Kidney capillary endothelial cell (primary cell): ENCODE measurements at regions not wholly inside any gene's neighbourhood (a gene's known extent, or its start where the extent isn't known, plus 50 kb on each side); places are given as distances from the start of the nearest gene placed in this dataset.
"Not testable (repeated sequence)": the region's sequence is repeated elsewhere in the genome, so short reads cannot be mapped to it uniquely, and the experiment has no call there.

ENCODE experiments used
- DNase-seq: peaks from one replicate; pipeline ENCODE4 v3.0.0-alpha.2; 2018; ENCODE audit warnings: low spot score

DNA sequence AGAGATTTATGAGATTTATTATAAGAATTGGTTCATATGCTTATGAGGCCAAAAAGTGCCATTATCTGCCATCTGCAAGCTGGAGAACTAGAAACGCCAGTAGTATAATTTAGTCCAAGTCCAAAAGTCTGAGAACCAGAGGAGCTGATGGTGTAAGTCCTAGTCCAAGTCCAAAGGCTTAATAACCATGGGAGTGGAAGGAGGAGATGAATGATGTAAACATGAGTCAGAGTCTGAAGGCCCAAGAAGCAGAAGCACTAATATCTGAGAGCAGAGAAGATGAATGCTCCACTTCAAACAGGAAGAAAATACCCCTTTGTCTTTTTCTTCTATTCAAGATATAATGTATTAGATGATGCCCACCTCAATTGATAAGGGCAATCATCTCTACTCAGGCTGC lies 185.7 kb downstream of the CGGBP1 start:
- no peak for DNase-seq

DNA sequence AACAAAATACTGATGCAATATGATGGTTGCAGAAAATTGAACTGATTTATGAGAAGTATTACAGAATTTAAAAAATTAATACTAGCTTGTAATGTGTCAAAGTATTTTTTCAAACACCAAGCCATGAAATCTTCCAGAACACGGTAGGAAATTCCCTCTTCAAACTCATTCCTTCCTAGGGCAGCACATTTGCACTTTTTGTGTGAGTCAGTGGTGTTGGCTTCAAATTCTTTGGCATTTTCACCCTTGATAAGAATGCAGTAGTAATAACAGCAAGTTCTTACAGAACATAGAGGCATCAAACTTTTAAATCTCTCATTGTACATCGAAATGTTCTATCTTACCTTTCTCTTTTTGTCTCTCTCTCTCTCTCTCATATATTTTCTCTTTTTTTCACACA lies 191.8 kb downstream of the CGGBP1 start:
- no peak for DNase-seq

DNA sequence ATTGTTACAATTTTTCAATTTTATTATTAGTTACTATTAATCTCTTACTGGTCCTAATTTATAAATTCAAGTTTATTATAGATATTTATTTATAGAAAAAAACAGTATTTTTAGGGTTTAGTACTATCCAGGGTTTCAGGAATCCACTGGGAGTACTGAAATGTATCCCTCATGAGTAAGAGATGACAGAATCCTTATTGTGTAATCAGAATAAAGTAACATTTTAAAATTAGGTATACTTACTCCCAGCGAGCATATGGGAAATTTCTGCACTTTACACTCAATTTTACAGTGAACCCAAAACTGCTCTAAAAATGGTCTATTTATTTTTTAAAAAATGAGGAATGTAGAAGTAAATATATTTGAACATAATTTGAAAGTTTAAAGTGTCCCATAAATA lies 202.7 kb downstream of the CGGBP1 start:
- no peak for DNase-seq

DNA sequence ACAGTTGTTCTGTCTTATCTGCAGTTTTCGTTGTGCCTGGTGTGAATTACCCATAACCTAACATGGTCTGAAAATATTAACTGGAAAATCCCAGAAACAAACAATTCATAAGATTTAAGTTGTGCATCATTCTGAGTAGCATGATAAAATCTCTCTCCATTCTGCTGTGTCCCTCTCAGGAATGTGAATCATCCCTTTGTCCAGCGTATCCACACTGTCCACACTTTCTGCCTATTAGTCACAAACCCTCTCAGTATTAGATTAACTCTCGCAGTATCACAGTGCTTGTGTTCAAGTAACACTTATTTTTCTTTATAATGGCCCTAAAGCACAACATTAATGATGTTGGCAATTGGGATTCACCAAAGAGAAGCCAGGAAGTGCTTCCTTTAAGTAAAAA lies 203.2 kb downstream of the CGGBP1 start:
- DNase-seq = peak; percentile 30

DNA sequence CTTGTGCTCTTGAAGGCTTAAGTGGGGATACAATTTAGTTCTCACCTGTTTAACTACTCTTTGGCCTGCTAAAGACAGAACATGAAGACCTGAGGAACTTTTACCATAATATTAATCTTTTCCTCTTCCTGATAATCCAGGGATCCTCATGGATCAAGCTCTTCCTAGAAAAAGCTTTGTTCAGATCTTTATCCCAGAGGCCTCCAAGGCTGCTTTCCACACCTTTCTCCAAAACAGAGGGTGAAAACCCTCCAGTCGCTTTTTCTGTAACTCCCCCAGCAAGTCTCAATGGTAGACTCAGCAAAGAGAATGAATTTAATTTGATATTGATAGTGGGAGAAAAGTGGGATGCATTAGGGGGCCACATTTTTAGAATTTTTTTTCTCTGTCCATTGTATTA lies 203.6 kb downstream of the CGGBP1 start:
- DNase-seq = no peak

DNA sequence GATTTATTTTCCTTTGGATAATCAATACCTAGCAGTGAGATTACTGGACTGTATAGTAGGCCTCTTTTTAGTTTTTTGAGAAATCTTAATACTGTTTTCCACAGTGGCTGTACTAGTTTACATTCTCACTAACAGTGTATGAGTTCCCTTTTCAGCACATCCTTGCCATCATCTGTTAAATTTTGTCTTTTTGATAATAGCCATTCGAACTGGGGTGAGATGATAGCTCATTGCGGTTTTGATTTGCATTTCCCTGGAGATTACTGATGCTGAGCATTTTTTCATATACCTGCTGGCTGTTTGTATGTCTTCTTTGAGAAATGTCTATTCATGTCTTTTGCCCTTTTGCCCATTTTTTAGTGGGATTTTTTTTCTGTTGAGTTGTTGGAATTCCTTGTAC lies 210.8 kb downstream of the CGGBP1 start:
- no peak for DNase-seq

DNA sequence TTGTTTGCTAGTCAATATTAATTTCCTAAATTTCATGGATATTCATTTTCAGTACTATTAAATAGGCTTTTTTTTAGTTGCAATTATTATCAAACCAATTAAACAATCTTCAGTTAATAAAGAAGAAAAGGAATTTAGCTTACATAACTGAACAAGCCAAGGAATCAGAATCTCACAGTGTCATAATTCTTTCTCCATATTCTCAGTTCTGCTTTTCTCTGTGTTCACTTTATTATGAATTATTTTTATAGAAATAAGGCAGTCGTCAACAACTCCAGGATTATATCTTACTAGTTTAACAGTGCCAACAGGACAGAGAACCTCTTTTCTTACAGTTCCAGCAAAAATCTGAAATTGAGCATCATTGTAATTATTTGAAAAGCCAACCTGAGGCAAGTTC lies 221.7 kb downstream of the CGGBP1 start:
- DNase-seq = no peak

DNA sequence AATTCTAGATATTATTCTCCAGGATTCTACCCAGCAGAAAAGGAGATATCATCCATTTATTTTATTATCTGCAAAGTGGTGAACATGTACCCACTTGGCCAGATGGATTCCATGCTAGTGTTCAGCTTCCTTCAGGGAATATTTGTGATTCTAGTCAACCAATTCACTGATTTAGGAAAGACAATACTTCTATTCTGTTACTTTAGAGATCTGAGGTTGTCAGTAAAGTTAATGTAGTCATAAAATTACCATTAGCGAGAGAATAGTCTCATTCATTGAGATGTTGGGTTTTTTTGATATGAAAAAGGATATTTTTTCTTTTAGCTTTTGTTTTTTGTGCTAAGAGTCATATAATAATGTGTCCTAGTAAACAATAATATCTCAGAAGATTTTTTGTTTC lies 222.8 kb downstream of the CGGBP1 start:
- DNase-seq = no peak

DNA sequence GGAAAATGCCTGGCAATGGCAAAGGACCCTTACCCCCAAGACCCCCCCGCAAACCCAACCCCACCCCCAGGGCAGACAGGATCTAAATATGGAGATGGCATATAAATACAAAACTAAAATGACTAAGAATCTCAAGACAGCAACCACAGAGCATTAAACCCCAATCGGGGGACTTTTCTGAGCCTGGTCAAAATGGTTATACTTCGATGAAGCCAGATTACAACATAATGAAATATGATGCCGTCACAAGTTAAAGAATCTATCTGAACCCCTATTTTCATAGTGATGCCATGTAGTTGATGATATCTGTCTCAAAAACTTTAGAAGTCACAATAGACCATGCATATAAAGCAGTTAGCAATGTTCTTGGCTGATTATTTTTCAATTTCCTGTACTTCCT lies 223.6 kb downstream of the CGGBP1 start:
- no peak for DNase-seq

DNA sequence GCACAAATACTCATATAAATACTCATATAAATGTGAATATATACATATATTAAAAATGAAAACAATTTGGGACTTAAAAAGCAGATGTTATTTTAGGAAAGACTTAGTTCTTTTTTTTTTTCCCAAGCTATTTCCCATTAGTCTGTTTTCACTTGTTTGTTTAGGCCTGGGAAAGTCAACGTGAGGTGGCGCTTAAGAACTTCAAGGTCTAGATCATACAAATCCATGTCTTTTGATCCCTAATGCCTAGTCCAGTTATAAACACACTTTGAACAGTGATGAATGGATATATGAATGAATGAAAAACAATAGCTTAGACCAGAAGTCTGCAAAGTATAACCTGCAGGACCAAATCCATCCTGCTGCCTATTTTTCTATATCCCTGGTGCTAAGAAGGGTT lies 224.5 kb downstream of the CGGBP1 start:
- DNase-seq = no peak

DNA sequence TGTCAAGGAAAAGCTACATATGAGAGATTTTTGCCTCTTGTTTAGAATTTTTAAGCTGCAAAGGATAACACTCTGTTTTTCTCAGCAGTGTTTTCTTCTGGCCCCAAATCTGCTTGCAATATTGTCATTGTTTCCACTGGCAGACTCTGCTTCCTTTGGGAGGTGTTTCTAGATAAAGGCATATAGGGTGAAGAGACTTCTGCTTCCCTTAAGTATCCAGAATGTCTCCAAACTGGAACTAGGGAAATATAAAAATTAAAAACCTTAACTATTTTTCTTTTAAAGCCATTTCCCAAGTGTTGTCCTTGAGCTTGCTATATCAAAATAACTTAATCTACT lies 225.8 kb downstream of the CGGBP1 start:
- no peak for DNase-seq

DNA sequence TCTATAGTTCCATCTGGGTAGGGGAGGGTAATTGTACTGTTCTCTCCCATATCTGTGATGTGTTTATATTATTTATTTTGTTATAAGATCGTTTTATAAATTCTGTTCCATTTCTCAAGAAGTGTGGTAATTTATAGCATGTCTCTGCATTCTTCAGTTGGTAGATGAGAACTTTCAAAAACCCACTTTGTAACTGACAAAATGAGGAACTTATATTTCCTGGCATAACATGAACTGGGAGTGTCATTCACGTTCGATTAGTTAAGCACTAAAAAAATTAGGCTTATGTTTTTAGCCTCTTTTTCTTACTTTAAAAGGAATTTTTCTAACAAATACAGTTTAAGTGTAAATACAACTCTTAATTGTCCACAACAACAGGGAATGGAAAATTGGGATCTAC lies 230.8 kb downstream of the CGGBP1 start:
- DNase-seq = no peak

DNA sequence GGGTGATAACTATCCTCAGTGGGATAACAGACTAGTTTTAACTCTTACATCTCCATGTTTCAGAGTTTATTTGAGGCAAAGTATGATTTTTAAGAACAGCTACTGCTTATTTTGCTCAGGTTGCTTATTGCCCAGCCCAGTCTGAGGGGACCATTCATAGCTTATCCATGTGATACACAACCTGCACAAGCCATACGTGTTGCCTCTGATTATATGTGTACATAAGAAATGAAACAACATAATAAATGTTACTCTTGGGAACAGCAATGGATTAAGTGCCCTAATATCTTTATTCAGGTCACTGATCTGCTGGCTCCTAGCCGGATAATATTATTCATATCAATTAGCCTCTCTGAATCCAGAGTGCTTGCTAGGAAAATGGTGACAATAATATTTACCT lies 236.2 kb downstream of the CGGBP1 start:
- no peak for DNase-seq

DNA sequence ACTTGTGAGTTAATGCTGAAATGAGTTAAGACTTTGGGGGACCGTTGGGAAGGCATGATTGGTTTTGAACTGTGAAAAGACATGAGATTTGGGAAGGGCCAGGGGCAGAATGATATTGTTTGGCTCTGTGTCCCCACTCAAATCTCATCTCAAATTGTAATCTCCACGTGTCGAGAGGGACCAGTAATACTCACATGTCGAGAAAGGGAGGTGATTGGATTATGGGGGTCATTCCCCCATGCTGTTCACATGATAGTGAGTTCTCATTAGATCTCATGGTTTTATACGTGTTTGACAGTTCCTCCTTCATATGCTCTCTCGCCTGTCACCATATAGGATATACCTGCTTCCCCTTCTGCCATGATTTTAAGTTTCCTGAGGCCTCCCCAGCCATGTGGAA lies 245.3 kb downstream of the CGGBP1 start:
- DNase-seq = not testable (repeated sequence)

DNA sequence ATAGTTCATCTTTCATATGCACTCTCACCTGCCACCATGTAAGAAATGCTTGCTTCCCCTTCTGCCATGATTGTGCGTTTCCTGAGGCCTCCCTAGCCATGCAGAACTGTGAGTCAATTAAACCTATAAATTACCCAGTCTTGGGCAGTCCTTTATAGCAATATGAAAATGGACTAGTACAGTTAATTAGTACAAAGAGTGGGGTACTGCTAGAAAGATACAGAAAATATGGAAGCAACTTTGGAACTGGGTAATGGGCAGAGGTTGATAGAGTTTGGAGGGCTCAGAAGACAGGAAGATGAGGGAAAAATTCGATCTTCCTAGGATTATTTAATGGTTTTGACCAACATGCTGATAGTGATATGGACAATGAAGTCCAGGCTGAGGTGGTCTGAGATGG lies 246.9 kb downstream of the CGGBP1 start:
- no peak for DNase-seq

DNA sequence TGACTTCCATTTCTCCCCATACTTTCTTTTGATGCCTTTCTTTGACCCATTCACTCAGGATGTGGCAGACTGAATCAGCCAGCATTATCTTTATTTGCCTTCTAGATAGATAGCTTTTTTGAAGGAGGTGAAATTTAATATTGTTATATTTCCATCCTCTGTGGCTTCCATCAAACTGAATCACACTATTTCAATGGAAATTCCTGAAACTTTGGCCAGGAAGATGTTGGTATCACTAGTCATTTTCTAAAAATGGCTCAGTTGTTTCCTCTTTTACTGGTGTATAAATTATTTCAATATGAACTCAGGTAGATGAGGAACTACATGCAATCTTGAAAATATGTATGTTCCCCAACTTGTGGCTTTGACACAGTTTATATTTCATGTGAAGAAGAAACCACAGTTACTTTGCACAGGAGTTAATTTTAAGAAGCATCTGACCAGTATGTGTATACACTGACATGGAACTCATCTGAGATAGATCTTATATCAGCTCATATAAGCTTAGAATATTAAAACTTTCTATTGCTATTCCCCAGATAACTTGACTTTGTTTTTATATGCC lies 248.3 kb downstream of the CGGBP1 start:
- DNase-seq = peak; percentile 26

DNA sequence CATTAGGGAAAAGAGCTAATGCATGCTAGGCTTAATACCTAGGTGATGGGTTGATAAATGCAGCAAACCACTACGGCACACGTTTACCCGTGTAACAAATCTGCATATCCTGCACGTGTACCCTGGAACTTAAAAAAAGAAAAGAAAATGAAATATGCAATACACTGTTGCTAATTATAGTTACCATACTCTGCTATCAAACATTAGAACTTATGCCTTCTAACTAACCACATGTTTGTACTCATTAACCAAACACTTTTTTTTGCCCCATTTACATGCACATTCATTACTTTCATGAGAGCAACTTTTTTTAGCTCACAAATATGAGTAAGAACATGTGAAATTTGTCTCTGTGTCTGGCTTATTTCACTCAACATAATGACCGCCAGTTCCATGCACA lies 253.1 kb downstream of the CGGBP1 start:
- DNase-seq = no peak

DNA sequence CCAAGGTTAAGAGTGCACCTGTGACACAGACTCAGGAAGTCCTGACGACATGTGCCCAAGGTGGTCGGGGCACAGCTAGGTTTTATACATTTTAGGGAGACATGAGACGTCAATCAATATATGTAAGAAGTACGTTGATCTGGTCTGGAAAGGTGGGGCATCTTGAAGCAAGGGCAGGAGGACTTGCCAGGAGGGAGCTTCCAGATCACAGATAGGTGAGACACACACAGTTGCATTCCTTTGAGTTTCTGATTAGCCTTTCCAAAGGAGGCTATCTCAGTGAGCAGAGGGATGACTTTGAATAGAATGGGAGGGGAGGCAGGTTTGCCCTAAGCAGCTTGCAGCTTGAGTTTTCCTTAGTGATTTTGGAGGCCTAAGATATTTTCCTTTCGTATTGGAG lies 257.4 kb downstream of the CGGBP1 start:
- no peak for DNase-seq

DNA sequence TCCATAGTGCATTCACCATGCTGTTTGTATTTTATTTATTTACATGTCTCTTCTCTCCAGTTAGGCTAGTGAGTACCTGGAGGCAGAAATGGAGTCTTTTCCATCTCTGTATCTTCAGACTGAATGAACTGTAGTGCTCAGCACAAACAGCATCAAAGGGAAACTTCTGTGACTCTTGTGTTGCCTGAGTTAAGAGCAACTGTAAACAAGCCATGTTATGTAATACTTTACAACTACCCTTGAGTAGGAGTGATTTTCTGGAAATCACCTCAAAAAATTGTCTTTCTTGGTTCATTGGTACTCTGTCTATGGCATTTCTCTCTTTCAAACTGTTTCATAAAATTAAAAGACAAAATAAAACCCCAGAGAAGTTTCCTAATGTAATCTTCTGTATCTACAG lies 258.3 kb downstream of the CGGBP1 start:
- no peak for DNase-seq

DNA sequence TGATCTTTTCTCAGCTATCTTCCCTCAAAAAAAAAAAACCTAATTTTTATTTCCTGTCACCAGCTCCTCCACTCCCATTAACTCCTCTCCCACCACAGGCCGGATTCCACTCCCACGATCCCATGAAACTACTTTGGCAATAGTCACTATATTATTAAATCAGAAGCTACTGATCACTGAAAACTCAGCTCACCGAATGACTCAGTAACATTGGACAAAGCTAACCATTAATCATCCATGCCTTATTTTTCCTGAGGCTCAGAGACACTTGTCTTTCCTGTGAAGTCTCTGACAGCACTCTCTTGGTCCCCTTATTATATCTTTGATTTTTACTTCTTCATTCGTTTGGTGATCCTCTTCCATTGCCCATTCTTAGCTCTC lies 260.2 kb downstream of the CGGBP1 start:
- DNase-seq = no peak

DNA sequence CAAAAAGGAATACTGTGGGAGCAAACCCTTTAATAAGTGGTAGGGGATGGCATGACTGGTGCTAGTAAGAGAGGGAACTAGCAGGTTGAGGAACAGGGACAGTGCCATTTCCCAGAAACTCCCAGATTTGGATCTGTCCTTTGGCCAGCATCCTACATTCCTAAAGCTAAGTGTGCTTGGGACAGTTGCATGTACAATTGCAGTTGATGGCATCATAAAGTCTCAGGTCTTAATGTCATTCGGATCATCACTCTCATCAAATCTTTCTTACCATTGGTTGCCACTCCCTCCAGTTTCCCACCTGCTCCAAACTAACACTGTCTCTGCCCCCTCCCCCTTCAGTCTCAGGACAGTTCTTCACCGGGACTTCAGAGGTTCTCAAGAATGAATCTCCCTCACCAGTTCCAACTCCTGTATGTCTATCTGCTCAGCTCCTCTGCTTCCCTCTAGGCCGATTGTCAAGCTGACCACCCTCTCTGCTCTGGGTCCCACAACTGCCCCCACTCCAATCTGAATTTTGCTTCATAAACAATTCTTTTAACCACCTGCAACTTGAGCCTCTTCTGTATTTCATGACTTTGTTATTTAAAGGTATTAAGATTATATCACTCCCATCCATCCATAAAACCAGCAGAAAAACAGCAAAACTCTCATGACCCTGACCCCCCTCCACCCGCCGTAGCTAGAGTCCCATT lies 260.8 kb downstream of the CGGBP1 start:
- DNase-seq = no peak

DNA sequence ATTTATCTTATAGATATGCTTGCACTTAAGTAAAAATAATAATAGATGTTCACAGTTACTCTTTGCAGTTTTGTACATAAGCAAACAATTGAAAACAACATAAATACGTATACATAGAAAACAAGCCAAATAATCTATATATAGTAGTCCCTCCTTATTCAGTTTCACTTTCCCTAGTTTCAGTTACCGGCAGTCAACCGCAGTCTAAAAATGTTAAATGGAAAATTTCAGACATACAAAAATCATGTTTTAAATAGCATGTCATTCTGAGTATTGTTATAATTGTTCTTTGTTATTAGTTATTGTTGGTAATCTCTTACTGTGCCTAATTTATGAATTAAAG lies 262.0 kb downstream of the CGGBP1 start:
- no peak for DNase-seq

DNA sequence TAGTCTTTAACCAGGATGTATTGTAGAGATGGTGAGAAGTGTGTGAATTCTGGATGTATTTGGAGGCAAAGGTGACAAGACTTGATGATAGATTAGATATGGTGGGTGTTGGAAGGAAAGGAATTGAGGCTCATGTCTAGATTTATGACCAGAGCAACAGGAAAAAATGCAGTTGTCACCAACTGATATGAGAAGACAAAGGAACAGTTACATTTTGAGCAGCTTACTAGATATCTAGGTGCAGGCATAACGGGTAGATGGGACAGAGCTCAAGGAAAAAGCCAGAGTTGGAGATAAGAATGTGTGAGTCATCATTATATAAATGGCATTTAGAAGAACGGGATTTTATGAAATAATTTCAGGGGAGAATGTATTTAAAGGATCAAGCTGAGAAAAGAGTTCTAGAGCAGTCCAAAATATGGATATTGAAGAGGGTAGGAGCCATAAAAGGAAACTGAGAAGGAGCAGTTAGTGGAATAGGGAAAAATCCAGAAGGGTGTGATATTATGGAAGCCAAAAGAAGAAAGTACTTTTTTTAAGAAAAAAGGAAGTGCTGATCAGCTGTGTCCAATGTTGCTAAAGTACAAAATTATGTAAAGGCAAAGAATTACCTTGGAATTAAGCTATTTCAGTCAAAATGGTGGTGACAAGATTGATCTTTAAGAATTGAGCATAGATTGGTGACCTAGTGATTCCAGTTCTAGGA lies 262.5 kb downstream of the CGGBP1 start:
- no peak for DNase-seq

DNA sequence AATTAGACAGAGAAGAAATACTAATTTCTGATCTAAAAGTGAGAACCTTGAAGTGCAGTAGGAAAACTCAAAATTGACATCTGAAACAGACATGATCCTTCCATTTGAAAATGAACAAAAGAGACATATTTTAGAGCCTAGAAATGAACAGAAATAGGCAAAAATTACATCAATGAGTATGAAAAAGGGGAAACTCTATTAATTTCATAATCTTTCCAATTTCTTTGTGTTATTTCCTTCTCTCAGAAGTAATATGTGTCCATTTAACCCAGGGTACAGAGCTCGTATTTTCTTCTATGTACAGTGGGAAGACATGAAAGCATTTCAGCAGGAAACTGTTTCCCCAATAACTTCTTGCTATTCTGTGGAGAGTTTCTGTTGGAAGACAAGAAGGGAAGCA lies 263.1 kb downstream of the CGGBP1 start:
- no peak for DNase-seq
